MM.1S (cell line): ENCODE measurements at regions not wholly inside any gene's neighbourhood (a gene's known extent, or its start where the extent isn't known, plus 50 kb on each side); places are given as distances from the start of the nearest gene placed in this dataset.
A peak's percentile ranks its signal among the peaks of the same experiment; 100 is the strongest.

Source experiments
- DNase-seq: peaks from one replicate; pipeline ENCODE4 v3.0.0-alpha.2; 2015
- H2AFZ ChIP-seq: fragments of 300-600 bp; sonication (generic); 2 replicates; pipeline ENCODE4 v1.6.0; 2016; ENCODE audit warnings: antibody characterized with exemption, low read length
- H3F3A ChIP-seq: fragments of 300-600 bp; sonication (generic); 2 replicates; pipeline ENCODE4 v1.6.1; 2016; ENCODE audit warnings: mild to moderate bottlenecking, antibody characterized with exemption, low read length, moderate library complexity, mixed read lengths; ENCODE audit not compliant: insufficient read depth
- H3K27ac ChIP-seq: fragments of 300-600 bp; sonication (generic); 2 replicates; pipeline ENCODE4 v1.5.1; 2016; ENCODE audit warnings: mild to moderate bottlenecking, low read length
- H3K27me3 ChIP-seq: fragments of 300-600 bp; sonication (generic); replicated peaks from 2 replicates; pipeline ENCODE4 v1.6.0; 2016; ENCODE audit warnings: low read length; ENCODE audit not compliant: insufficient read depth
- H3K36me3 ChIP-seq: fragments of 300-600 bp; sonication (generic); replicated peaks from 2 replicates; pipeline ENCODE4 v1.6.1; 2016; ENCODE audit warnings: mild to moderate bottlenecking, low read length, mixed read lengths; ENCODE audit not compliant: insufficient read depth
- H3K4me1 ChIP-seq: fragments of 300-600 bp; sonication (generic); 2 replicates; pipeline ENCODE4 v1.6.1; 2016; ENCODE audit warnings: low read length, mixed read lengths
- H3K4me2 ChIP-seq: fragments of 300-600 bp; sonication (generic); 2 replicates; pipeline ENCODE4 v1.6.0; 2016; ENCODE audit warnings: low read depth, low read length
- H3K4me3 ChIP-seq: fragments of 300-600 bp; sonication (generic); 2 replicates; pipeline ENCODE4 v1.5.1; 2016; ENCODE audit warnings: low read length, mixed read lengths
- H3K79me2 ChIP-seq: fragments of 300-600 bp; sonication (generic); 2 replicates; pipeline ENCODE4 v1.6.1; 2016; ENCODE audit warnings: mixed run types, low read length, mixed read lengths
- H3K9ac ChIP-seq: fragments of 300-600 bp; sonication (generic); 2 replicates; pipeline ENCODE4 v1.6.1; 2016; ENCODE audit warnings: low read length, mixed read lengths
- H3K9me2 ChIP-seq: fragments of 300-600 bp; sonication (generic); replicated peaks from 2 replicates; pipeline ENCODE4 v1.6.1; 2016; ENCODE audit warnings: mild to moderate bottlenecking, low read length, mixed read lengths; ENCODE audit not compliant: insufficient read depth
- H3K9me3 ChIP-seq: fragments of 300-600 bp; sonication (generic); replicated peaks from 2 replicates; pipeline ENCODE4 v1.6.1; 2016; ENCODE audit warnings: mild to moderate bottlenecking, low read length, mixed read lengths; ENCODE audit not compliant: insufficient read depth
- H4K20me1 ChIP-seq: fragments of 300-600 bp; sonication (generic); 2 replicates; pipeline ENCODE4 v1.6.1; 2016; ENCODE audit warnings: mild to moderate bottlenecking, low read length, moderate library complexity, mixed read lengths; ENCODE audit not compliant: insufficient read depth
- EZH2 ChIP-seq: fragments of 300-600 bp; sonication (generic); optimal IDR thresholded peaks from 2 replicates; pipeline ENCODE3; 2017; ENCODE audit warnings: low read depth, mild to moderate bottlenecking, antibody characterized with exemption, low read length, mixed read lengths
- EZH2phosphoT487 ChIP-seq: fragments of 300-600 bp; sonication (generic); IDR thresholded peaks from 2 replicates; pipeline ENCODE4 v1.6.1; 2018; ENCODE audit warnings: antibody characterized with exemption, low read length
- TF ChIP-seq, protein P1 (sequence below): fragments of 300-600 bp; sonication (generic); IDR thresholded peaks from 2 replicates; pipeline ENCODE4 v1.5.1; 2016; ENCODE audit warnings: antibody characterized with exemption, low read length, mixed read lengths

DNA sequence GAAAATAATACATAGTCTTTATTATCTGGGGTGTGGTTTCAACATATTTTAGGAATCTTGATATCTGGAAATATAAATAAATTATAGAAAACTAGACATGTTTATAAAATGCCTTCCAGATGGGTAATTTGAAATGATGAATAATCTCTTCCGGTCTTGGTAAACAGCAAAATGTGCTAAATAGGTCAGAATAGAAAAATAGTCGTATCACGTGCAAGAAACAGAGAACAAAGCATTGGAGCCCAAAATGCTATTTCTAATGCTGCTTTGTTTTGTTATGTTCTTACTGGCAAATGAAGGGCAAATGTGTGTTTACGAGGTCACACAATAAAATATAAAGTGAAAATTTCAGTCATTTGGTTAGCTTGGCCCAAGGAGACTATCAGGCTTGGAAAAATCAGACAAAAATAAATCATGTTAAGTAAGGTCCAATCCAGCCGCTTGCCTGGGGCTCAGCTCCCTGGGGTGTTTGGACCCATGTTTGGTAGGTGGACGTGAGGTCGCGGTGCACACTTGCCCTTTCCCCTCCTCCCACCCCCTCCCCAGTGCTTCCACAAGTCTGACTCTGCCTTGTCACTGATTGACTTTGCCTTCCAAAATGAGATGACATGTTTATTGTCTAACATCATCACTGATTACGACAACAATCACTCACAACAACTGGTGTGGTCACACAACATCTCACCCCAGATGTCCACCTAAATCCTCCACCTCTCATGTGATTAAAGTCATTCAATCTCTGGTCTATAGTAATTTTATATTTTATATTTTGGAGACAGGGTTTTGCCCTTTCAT lies 56.0 kb downstream of the RIN2 start:
- peaks cover 49% of the 10 kb centered on the region for H3K4me1 ChIP-seq
- H3K79me2 ChIP-seq = no peaks in the 10 kb centered on the region
- H3K9me2 ChIP-seq = no peaks in the 10 kb centered on the region
- H4K20me1 ChIP-seq = no peaks in the 10 kb centered on the region
- no peak overlapping the region for H3K4me3 ChIP-seq
- DNase-seq = no peak
- no peak overlapping the region for H3K9ac ChIP-seq
- no peaks in the 10 kb centered on the region for H3K9me3 ChIP-seq
- H3K4me2 ChIP-seq = no peak overlapping the region
- H3F3A ChIP-seq = peaks cover 24% of the 10 kb centered on the region
- H3K27me3 ChIP-seq = no peaks in the 10 kb centered on the region
- peak overlapping the region; percentile 77; the same call in 1 of the 2 replicates for H3K27ac ChIP-seq
- no peak overlapping the region for H2AFZ ChIP-seq
- TF ChIP-seq, protein P1, sequence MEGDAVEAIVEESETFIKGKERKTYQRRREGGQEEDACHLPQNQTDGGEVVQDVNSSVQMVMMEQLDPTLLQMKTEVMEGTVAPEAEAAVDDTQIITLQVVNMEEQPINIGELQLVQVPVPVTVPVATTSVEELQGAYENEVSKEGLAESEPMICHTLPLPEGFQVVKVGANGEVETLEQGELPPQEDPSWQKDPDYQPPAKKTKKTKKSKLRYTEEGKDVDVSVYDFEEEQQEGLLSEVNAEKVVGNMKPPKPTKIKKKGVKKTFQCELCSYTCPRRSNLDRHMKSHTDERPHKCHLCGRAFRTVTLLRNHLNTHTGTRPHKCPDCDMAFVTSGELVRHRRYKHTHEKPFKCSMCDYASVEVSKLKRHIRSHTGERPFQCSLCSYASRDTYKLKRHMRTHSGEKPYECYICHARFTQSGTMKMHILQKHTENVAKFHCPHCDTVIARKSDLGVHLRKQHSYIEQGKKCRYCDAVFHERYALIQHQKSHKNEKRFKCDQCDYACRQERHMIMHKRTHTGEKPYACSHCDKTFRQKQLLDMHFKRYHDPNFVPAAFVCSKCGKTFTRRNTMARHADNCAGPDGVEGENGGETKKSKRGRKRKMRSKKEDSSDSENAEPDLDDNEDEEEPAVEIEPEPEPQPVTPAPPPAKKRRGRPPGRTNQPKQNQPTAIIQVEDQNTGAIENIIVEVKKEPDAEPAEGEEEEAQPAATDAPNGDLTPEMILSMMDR = no peak
- TF ChIP-seq EZH2 (no peak), EZH2phosphoT487 (no peak)
- no peaks in the 10 kb centered on the region for H3K36me3 ChIP-seq

DNA sequence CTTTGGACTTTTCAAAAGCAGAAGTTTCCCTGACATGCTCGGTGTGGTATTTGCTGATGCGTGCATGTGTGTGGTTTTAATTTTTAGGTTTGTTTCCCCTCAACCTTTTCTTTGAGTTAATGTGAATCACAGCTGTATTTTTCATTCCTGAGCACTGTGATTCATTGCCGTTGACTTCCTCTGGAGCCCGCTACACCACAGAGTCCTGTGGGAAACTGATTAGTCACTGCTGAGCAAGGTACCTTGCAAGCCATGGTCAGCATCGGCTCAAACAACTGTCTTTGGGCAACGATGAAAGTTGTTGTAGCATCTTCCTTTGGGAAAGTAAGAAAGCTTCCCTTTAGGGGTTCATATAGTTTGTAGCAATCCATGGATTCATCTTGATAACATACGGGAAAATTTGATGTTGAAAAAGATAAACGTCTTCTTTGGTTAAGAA lies 57.5 kb downstream of the RIN2 start:
- H3K9ac ChIP-seq = no peak overlapping the region
- H3F3A ChIP-seq = peaks cover 24% of the 10 kb centered on the region
- no peaks in the 10 kb centered on the region for H3K79me2 ChIP-seq
- peak; percentile 92 for DNase-seq
- TF ChIP-seq EZH2phosphoT487 = no peak
- TF ChIP-seq, protein P1 = peak; percentile 24
- H3K27me3 ChIP-seq = no peaks in the 10 kb centered on the region
- H3K4me3 ChIP-seq = no peak overlapping the region; the same call in 1 of the 2 replicates
- peak overlapping the region; percentile 71 for H3K4me2 ChIP-seq
- peaks cover 53% of the 10 kb centered on the region for H3K4me1 ChIP-seq
- H3K36me3 ChIP-seq = no peaks in the 10 kb centered on the region
- no peaks in the 10 kb centered on the region for H4K20me1 ChIP-seq
- H3K9me2 ChIP-seq = no peaks in the 10 kb centered on the region
- peak overlapping the region; percentile 77; the same call in 1 of the 2 replicates for H3K27ac ChIP-seq
- H2AFZ ChIP-seq = no peak overlapping the region
- H3K9me3 ChIP-seq = no peaks in the 10 kb centered on the region

DNA sequence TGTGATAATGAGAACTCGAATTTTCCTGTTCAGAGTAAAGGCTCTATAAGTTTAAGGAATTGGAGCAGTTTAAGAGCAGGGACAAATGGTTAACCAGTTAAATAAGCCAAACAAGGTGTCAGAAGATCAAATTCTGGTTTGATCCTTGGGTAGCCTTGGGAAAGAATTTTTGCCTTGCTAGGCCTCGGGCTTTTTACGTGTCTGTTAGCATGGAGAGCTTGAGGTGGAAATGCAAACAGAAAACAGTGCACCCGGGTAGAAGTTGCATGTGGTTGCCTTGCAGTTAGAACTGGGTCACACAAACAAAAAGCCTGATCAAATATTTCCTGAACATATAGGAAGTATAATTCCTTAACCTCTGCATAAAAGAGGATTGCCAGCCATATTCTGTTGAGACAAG lies 58.3 kb downstream of the RIN2 start:
- H3K27ac ChIP-seq = peak overlapping the region; percentile 77; the same call in 1 of the 2 replicates
- no peaks in the 10 kb centered on the region for H3K9me3 ChIP-seq
- no peak overlapping the region for H3K9ac ChIP-seq
- no peak overlapping the region for H2AFZ ChIP-seq
- no peaks in the 10 kb centered on the region for H3K27me3 ChIP-seq
- peaks cover 25% of the 10 kb centered on the region for H3F3A ChIP-seq
- no peaks in the 10 kb centered on the region for H4K20me1 ChIP-seq
- H3K4me2 ChIP-seq = no peak overlapping the region
- peaks cover 61% of the 10 kb centered on the region for H3K4me1 ChIP-seq
- H3K9me2 ChIP-seq = no peaks in the 10 kb centered on the region
- no peak overlapping the region for H3K4me3 ChIP-seq
- DNase-seq = no peak
- no peaks in the 10 kb centered on the region for H3K36me3 ChIP-seq
- H3K79me2 ChIP-seq = no peaks in the 10 kb centered on the region
- TF ChIP-seq EZH2phosphoT487 = no peak
- TF ChIP-seq EZH2 = no peak
- TF ChIP-seq, protein P1 = no peak
